ENCODE measurements at regions not wholly inside any gene's neighbourhood (a gene's known extent, or its start where the extent isn't known, plus 50 kb on each side); places are given as distances from the start of the nearest gene placed in this dataset.

- TF ChIP-seq CTCF (IDR thresholded peaks at IDR 0.05 in 4 of 5, conservative IDR thresholded peaks at IDR 0.05 in 1 of 5) = no peak
- TF ChIP-seq POLR2A (IDR thresholded peaks at IDR 0.05) = no peak
These were observed 578.1 kb downstream of the UQCRFS1 start for GRCh38 chr19:28634837-28635236.

All from gastrocnemius medialis (tissue), 4 donors.